C4-2B (cell line): ENCODE measurements at regions not wholly inside any gene's neighbourhood (a gene's known extent, or its start where the extent isn't known, plus 50 kb on each side); places are given as distances from the start of the nearest gene placed in this dataset.

Experiments used
- ZFX ChIP-seq: fragments of 450-650 bp; IDR thresholded peaks from 2 replicates; pipeline ENCODE4 v1.6.1; 2017
- TF ChIP-seq, protein P1 (sequence below): fragments of 450-650 bp; conservative IDR thresholded peaks from 2 replicates; pipeline ENCODE4 v1.5.1; 2017; ENCODE audit warnings: mild to moderate bottlenecking

DNA sequence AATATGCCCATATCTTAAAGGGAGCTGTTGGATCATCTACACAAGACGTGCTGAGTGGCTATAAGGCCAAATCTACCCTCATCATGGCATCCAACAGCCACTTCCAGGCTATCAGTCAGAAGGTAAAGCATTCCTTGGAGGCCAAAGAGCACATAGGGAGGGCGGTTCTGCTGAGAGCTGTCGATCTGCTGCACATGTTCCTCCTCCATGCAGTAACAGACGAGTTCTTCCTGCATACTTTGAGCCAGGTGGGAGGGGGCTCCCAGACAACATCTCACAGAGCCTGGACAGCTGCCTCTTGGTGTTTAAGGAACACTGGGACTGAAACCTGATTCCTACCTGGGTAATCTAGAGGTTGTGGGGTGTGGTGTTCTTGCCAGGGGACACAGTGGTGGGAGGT is 93.3 kb upstream of the RAI14 start:
- TF ChIP-seq, protein P1, sequence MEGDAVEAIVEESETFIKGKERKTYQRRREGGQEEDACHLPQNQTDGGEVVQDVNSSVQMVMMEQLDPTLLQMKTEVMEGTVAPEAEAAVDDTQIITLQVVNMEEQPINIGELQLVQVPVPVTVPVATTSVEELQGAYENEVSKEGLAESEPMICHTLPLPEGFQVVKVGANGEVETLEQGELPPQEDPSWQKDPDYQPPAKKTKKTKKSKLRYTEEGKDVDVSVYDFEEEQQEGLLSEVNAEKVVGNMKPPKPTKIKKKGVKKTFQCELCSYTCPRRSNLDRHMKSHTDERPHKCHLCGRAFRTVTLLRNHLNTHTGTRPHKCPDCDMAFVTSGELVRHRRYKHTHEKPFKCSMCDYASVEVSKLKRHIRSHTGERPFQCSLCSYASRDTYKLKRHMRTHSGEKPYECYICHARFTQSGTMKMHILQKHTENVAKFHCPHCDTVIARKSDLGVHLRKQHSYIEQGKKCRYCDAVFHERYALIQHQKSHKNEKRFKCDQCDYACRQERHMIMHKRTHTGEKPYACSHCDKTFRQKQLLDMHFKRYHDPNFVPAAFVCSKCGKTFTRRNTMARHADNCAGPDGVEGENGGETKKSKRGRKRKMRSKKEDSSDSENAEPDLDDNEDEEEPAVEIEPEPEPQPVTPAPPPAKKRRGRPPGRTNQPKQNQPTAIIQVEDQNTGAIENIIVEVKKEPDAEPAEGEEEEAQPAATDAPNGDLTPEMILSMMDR = no peak
- TF ChIP-seq ZFX = no peak
